ENCODE measurements at regions not wholly inside any gene's neighbourhood (a gene's known extent, or its start where the extent isn't known, plus 50 kb on each side); places are given as distances from the start of the nearest gene placed in this dataset.

- TF ChIP-seq CTCF (IDR thresholded peaks at IDR 0.05) (no peak), POLR2A (IDR thresholded peaks at IDR 0.05) (no peak)
These were observed 174.9 kb upstream of the DMAC1 start for GRCh38 chr9:7974335-7974960.
